ELR (cell line): ENCODE measurements at regions not wholly inside any gene's neighbourhood (a gene's known extent, or its start where the extent isn't known, plus 50 kb on each side); places are given as distances from the start of the nearest gene placed in this dataset.

ENCODE experiments used
- DNase-seq: peaks from one replicate; pipeline ENCODE4 v3.0.0-alpha.2; 2015; ENCODE audit warnings: low read depth

- peak; percentile 41 for DNase-seq
Measured at GRCh38 chr6:44661221-44662008, 273.9 kb downstream of the CDC5L start.

GRCh38 chr6:44662461-44663121, 275.1 kb downstream of the CDC5L start:
- peak; percentile 26 for DNase-seq

- no peak for DNase-seq
Measured at GRCh38 chr6:44663860-44664634, 276.5 kb downstream of the CDC5L start.

GRCh38 chr6:44664716-44665115, 277.2 kb downstream of the CDC5L start:
- DNase-seq, result no peak

GRCh38 chr6:44665143-44665542, 277.6 kb downstream of the CDC5L start:
- no peak for DNase-seq

- DNase-seq, result no peak
Measured at GRCh38 chr6:44665683-44666082, 278.2 kb downstream of the CDC5L start.

- DNase-seq, result no peak
Measured at GRCh38 chr6:44666324-44666723, 278.8 kb downstream of the CDC5L start.

GRCh38 chr6:44667226-44667625, 279.7 kb downstream of the CDC5L start:
- DNase-seq, result peak; percentile 75

- DNase-seq, result peak; percentile 28
Measured at GRCh38 chr6:44667668-44668390, 280.3 kb downstream of the CDC5L start.

GRCh38 chr6:44668391-44668930, 281.0 kb downstream of the CDC5L start:
- no peak for DNase-seq

- DNase-seq, result no peak
Measured at GRCh38 chr6:44668976-44669934, 281.7 kb downstream of the CDC5L start.

- DNase-seq, result no peak
Measured at GRCh38 chr6:44670146-44670545, 282.6 kb downstream of the CDC5L start.

GRCh38 chr6:44671333-44671732, 283.8 kb downstream of the CDC5L start:
- no peak for DNase-seq

GRCh38 chr6:44672086-44672485, 284.6 kb downstream of the CDC5L start:
- DNase-seq, result no peak

- DNase-seq, result no peak
Measured at GRCh38 chr6:44672841-44673240, 285.3 kb downstream of the CDC5L start.

GRCh38 chr6:44674226-44675155, 287.0 kb downstream of the CDC5L start:
- DNase-seq, result no peak

- DNase-seq, result peak; percentile 33
Measured at GRCh38 chr6:44675449-44675848, 287.9 kb downstream of the CDC5L start.

- DNase-seq, result no peak
Measured at GRCh38 chr6:44676246-44676790, 288.8 kb downstream of the CDC5L start.

GRCh38 chr6:44676826-44677433, 289.4 kb downstream of the CDC5L start:
- DNase-seq, result peak; percentile 59
